ENCODE measurements at regions not wholly inside any gene's neighbourhood (a gene's known extent, or its start where the extent isn't known, plus 50 kb on each side); places are given as distances from the start of the nearest gene placed in this dataset.

- no peak for TF ChIP-seq FOXP2 (optimal IDR thresholded peaks at IDR 0.05; ENCODE audit: borderline replicate concordance, extremely low read depth, extremely low read length, insufficient read depth)
- TF ChIP-seq TAF1 (IDR thresholded peaks at IDR 0.05; ENCODE audit: borderline replicate concordance, insufficient read depth, low read length): no peak
Measured at GRCh38 chrX:74220277-74220676, 83.7 kb upstream of the ZCCHC13 start.

GRCh38 chrX:74218895-74219294, 85.1 kb upstream of the ZCCHC13 start:
- TF ChIP-seq SIN3A (IDR thresholded peaks at IDR 0.05; ENCODE audit: borderline replicate concordance, insufficient read depth, low read length) (no peak), TAF1 (IDR thresholded peaks at IDR 0.05; ENCODE audit: borderline replicate concordance, insufficient read depth, low read length) (no peak), FOXP2 (optimal IDR thresholded peaks at IDR 0.05; ENCODE audit: borderline replicate concordance, extremely low read depth, extremely low read length, insufficient read depth) (no peak), REST (IDR thresholded peaks at IDR 0.05; ENCODE audit: insufficient read depth in 1 of 2, low read depth in 2 of 2, low read length in 2 of 2) (no peak), POLR2AphosphoS5 (IDR thresholded peaks at IDR 0.05; ENCODE audit: low read depth, low read length) (no peak)

GRCh38 chrX:74216421-74216820, 87.6 kb upstream of the ZCCHC13 start:
- TF ChIP-seq POLR2AphosphoS5 (IDR thresholded peaks at IDR 0.05; ENCODE audit: low read depth, low read length): no peak
- TF ChIP-seq SIN3A (IDR thresholded peaks at IDR 0.05; ENCODE audit: borderline replicate concordance, insufficient read depth, low read length): no peak
- no peak for TF ChIP-seq REST (IDR thresholded peaks at IDR 0.05; ENCODE audit: insufficient read depth in 1 of 2, low read depth in 2 of 2, low read length in 2 of 2)
- no peak for TF ChIP-seq FOXP2 (optimal IDR thresholded peaks at IDR 0.05; ENCODE audit: borderline replicate concordance, extremely low read depth, extremely low read length, insufficient read depth)

GRCh38 chrX:74211911-74212310, 92.1 kb upstream of the ZCCHC13 start:
- TF ChIP-seq SIN3A (IDR thresholded peaks at IDR 0.05; ENCODE audit: borderline replicate concordance, insufficient read depth, low read length): no peak
- no peak for TF ChIP-seq REST (IDR thresholded peaks at IDR 0.05; ENCODE audit: insufficient read depth in 1 of 2, low read depth in 2 of 2, low read length in 2 of 2)
- TF ChIP-seq TAF1 (IDR thresholded peaks at IDR 0.05; ENCODE audit: borderline replicate concordance, insufficient read depth, low read length): no peak
- no peak for TF ChIP-seq FOXP2 (optimal IDR thresholded peaks at IDR 0.05; ENCODE audit: borderline replicate concordance, extremely low read depth, extremely low read length, insufficient read depth)
- TF ChIP-seq POLR2AphosphoS5 (IDR thresholded peaks at IDR 0.05; ENCODE audit: low read depth, low read length): no peak

- TF ChIP-seq SIN3A (IDR thresholded peaks at IDR 0.05; ENCODE audit: borderline replicate concordance, insufficient read depth, low read length) (no peak), FOXP2 (optimal IDR thresholded peaks at IDR 0.05; ENCODE audit: borderline replicate concordance, extremely low read depth, extremely low read length, insufficient read depth) (no peak), TAF1 (IDR thresholded peaks at IDR 0.05; ENCODE audit: borderline replicate concordance, insufficient read depth, low read length) (no peak), POLR2AphosphoS5 (IDR thresholded peaks at IDR 0.05; ENCODE audit: low read depth, low read length) (no peak), REST (IDR thresholded peaks at IDR 0.05; ENCODE audit: insufficient read depth in 1 of 2, low read depth in 2 of 2, low read length in 2 of 2) (no peak)
Measured at GRCh38 chrX:74207539-74207938, 96.4 kb upstream of the ZCCHC13 start.
